GM18502 (cell line): ENCODE measurements at regions not wholly inside any gene's neighbourhood (a gene's known extent, or its start where the extent isn't known, plus 50 kb on each side); places are given as distances from the start of the nearest gene placed in this dataset.

Experiments
- ATAC-seq: cut with Tn5 transposase; IDR thresholded peaks from one replicate; pipeline ENCODE4 v1.9.1; 2021; ENCODE audit warnings: mild to moderate bottlenecking; ENCODE audit not compliant: unreplicated experiment, poor library complexity

DNA sequence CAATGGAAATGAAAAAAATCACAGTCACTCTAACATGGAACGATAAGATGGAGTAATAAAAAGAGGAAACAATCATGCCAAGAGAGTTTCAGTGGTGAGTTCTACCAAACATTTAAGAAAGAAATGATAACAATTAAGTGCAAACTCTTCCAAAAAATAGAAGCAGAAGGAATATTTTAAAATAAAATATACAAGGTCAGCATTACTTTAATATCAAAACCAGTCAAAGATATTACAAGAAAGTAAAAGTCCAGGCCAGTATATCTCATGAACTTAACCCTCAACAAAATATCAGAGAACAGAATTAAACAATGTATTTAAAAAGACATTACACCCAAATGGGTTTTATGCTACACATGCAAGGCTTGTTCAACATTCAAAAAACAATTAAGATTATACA, 829.4 kb downstream of the TRIB2 start:
- ATAC-seq, result no peak

DNA sequence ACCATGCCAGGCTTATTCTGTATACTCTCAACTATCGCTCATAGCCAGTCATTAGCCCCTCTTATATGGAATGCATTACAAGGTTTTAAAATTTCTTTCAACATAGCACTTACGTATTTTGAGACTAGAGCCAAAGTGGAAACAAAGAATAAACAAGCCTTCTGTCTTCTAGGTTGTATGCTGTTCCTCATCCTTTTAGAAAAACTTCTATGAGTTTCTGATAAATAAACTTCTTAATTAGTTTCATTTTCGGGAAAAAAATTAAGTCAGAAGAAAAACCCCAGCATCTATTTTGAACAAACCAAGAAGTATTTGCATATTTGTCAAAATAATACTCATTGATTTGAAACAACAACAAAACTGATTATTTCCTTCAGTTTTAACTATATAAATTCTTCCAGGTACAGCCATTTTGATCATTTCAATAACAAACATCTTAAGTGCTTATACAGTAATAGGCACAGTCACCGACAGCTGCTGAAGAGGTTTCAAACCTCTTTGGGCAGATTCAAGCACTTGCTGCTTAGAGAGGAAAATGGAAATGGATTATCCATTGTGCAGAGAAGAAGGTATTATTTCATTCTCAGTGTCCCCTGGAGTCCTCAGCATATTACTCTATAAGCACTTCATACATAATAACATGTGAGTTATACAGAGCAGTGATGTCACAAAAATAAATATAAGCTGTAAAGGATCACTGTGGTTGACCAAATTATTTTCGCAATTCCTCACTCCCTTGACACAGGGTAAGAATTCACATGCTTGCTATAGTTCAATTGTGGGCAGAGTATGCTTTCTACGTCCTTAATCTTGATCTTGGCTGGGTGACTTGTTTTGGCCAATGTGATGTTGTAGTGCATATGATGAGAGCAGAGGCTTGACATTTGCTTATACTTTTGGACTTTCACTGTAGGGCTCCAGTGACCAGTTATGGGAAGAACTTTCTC, 833.8 kb downstream of the TRIB2 start:
- ATAC-seq, result no peak

DNA sequence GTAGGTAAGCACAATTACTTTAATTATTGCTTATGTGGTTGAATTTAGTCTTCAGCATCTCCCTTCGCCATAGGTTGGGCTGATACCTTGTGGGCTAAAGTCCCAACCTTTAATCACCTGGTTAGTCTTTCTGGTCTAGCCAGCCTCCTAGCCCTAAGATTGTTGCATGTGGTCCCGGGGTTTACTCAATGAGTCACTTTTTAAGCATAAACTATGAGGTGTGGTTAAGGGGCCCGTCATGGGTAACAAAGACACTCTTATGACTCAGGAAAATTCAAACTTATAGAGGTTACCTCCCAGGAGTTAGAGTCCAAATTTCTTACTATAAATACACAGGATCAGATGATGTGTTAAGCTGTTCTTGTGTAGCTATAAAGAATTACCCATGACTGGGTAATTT, 841.6 kb downstream of the TRIB2 start:
- ATAC-seq, result peak; percentile 76

DNA sequence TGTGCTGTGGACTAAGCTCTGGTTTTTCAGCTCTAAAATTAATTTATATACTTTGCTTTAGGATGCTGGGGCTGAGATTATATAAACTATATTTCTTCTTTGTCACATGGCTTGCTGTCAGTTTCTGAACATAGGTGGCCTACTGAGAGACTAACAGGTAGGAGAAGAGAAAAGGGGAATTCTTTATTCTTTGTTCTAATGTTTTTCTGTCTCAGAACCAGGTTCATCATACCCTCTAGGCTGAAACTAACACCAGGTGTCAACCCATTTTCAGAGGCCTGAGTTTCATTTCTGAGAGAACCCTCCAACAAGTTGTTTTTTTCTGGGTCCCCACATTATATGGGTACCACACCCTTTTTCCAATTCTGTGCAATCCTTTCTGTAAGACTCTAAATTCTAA, 843.6 kb downstream of the TRIB2 start:
- ATAC-seq, result peak; percentile 79

DNA sequence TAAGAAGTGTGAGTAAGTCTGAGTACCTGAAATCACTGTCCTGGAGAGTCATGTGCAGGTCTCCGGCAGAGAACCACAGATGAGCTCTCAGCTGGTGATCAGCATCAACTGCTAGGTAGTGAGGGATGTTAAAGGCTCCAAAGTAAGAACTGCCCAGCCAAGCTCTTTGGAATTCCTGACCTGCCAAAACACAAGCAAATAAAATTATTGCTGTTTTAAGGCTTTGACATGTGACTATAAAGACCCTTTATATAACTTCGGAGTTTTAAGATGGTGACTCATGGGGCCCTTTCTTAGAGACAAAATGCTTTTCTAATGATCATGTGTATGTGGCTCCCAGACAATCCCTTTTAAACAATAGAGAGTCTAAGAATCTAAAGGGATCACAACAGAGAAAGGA, 855.7 kb downstream of the TRIB2 start:
- no peak for ATAC-seq

DNA sequence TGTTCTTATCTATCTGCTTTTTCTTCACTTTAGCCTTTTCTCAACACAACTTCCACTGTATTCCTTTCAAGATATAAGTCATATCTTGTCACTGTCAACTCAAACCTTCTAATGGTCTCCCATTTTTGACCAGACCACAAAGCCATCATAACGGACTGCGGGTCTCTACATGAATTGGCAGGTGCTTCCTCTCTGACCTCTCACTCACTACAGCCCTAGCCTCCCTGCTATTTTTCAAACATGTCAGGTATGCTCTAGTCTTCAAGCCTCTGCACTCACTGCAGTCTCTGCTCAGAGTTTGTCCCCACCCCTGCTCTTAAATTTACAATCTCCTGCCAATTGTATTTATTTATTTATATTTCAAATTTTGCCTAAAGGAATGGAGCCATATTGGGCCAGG, 858.1 kb downstream of the TRIB2 start:
- no peak for ATAC-seq

DNA sequence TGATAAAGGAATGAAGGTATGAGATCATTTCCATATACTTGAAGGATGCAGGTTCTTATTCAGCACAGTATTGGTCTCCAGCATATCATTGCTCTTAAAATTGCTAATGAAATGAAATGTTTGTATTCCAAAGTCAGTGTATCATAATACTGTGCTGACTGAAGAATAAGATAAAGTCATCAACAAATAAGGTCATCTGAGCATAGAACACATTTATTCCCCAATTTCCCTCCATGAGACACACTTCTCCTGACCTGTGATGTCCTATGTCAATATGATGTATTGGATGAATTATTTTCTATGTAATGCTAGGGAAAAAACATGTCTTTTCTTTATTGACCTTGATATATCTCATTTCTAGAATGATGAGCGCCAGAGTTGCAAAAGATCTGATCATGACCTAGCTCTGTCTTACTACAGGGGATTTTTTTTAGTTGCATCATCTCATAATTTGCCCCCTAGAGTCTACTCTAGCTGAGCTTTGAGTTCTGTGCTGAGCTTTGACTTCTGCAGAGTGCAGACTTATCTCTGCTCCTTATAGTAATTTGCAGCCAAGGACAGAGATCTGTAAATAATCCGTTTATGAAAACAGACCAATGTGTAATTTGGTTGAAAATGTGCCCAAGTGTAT, 859.8 kb downstream of the TRIB2 start:
- no peak for ATAC-seq

DNA sequence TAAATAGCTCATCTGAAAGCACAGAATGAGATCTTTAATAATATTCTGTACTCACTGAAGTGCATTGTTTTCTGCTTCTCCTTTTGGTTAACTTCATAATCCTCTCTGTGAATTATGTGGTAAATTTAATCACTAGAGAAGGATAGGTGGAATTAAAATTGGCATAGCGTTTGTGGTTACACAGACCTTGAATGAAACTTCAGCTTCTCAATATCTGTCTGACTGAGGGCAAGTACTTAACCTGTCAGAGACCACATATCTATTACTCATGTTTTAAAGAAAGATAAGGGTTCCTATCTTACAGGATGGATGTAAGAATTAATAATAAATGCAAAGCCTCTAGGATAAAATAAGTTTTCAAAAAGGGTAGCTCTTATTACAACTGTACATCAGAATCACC, 861.8 kb downstream of the TRIB2 start:
- ATAC-seq, result no peak

DNA sequence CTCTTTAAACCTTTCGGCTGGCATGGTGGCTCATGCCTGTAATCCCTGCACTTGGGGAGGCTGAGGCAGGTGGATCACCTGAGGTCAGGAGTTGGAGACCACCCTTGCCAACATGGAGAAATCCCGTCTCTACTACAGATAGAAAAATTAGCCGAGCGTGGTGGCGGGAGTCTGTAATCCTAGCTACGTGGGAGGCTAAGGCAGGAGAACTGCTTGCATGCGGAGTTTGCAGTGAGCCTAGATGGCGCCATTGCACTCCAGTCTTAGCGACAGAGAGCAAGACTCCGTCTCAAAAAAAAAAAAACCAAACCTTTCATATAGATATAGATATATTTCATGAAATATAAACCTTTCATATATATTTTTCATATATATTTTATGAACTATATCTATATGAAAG, 864.7 kb downstream of the TRIB2 start:
- no peak for ATAC-seq

DNA sequence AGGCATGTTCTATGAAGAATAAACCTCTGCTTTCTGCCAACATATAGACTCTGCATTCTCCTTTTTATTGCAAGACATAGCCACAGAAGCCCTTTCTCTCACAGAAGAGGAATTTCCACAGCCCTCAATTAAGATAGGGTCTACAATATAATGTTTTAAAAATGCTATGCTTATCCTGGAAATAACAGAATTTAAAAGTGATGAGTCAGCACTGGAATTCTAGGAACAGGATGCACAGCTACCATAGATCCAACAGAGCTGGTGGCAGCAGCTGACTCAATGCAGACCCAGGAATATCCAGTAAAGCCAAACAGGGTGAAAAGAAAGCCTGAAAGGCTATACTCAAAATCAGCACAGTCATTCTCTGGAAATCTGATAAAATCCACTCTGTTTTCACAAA, 866.9 kb downstream of the TRIB2 start:
- no peak for ATAC-seq

DNA sequence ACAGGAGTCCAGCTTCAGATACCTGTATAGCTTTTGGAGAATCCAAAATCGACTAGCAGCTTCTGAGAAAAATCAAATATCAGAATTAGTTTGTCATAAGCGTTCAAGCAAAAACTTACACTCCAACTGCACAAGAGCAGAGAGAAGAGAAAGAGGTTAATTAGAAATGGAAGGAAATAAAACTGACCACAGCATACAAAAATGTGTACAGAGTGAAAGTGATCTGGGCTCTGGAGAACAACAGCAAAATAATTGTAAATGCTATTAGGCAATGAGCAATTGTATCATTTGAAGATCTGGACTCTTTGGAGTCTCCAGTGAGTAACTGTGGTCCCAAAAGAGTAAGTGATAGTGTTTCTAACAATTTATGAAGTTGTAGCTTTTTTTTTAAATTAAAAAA, 867.3 kb downstream of the TRIB2 start:
- ATAC-seq, result no peak

DNA sequence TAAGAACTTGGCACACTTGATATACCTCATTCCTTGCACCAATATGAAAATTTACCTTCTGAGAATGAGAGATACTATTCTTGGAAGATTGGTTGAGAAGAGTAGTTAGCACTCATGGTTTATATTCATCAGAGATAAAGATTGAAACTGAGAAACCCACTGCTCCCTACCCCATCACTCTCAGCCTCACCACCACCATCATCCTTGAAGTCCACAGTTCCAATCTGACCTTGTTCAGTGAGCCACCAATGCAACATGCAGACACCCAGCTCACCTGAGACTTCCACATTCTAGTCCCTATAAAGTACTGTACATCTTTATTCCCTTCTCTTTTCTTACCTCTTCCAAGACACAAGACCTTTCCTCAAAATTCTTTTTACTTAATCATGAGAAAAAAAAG, 869.0 kb downstream of the TRIB2 start:
- ATAC-seq, result no peak

DNA sequence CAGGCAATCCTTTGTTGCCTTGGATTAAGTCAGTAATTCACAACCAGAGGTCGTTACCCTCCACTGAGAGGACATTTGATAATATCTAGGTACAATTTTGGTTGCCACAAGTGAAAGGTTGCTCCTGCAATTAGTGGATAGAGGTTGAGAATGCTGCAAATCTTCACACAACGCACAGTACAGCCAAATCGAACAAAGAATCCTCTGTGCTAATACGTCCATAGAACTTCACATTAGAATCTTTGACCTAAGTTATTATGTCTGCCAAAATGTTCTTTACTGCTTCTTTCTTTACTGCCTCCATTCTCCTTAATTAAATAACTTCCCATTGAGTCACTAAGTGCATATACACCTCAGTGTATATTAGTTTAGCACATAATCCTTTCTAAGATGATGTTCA, 879.5 kb downstream of the TRIB2 start:
- ATAC-seq, result no peak

DNA sequence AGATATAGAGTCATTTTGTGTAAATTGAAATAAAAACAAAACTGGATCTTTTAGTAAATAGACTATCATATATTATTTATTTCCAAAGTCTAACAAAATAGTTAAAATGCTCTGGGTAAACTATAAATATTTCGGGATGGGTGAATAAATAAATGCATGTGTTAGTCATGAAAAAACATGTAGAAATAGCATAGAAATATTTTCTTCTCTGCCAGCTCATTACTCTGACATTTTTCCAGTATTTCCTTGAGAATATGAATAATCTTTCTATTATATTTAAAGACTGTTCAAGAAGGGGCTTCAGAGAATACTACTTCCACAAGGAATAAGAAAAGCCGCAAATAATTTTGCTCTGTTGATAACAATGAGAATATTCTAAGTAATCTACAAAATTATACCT, 880.4 kb downstream of the TRIB2 start:
- no peak for ATAC-seq

DNA sequence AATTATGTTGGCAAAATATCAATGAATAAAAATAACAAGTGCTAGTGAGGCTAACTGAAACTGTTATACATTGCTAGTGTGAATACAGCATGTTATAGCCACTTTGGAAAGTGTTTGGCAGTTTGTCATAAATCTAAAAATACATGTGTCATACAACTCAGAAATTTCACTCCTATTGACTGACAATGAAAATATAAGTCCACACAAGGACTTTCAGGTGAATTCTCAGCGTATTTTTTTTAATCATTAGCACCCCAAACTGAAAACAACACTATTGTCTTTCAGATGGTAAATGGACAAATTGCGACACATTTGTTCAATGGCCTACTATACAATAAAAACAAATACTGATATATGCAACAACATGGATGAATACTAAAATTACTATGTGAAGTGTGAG, 884.8 kb downstream of the TRIB2 start:
- ATAC-seq, result no peak

DNA sequence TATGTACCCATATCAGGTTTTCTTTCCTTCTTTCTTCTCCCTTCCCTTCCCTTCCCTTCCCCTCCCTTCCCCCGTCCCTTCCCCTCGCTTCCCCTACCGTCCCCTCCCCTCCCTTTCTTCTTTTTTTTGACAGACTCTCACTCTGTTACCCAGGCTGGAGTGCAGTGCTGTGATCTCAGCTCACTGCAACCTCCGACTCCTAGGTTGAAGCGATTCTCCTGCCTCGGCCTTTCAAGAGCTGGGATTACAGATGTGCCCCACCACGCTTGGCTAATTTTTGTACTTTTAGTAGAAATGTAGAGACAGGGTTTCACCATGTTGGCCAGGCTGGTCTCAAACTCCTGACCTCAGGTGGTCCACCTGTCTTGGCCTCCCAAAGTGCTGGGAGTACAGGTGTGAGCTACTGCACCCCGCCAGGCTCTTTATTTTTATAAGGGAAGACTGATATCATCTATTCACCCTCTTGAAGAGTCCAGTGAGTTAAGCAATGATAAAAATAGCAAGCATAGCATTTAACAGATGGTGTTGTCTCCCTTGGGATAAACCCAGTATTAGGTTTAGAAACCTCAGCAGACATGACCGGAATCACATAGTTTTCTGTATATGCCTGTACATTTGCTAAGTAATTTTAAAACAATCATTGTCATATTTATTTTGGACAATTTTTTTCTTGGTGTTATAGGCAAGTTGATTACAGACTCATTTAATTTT, 888.4 kb downstream of the TRIB2 start:
- no peak for ATAC-seq

DNA sequence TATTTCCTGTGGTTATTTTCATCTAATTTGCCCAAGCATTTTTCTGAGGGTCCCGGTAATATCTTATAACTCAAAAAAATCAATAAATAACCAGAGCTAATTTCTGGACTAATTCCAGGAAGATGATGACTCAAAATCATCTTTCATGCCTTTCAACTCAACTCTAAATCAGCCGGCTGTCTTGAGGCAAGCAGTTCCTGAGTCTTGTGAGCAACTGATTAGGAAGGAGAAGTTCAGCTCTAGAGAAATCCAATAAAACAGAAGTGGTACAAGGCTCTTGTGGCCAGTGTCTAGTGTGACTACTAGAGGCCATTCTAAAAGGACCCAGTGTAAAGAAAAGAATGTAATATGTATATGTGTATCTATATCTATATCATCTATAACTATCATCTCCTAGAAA, 890.4 kb downstream of the TRIB2 start:
- peak; percentile 56 for ATAC-seq

DNA sequence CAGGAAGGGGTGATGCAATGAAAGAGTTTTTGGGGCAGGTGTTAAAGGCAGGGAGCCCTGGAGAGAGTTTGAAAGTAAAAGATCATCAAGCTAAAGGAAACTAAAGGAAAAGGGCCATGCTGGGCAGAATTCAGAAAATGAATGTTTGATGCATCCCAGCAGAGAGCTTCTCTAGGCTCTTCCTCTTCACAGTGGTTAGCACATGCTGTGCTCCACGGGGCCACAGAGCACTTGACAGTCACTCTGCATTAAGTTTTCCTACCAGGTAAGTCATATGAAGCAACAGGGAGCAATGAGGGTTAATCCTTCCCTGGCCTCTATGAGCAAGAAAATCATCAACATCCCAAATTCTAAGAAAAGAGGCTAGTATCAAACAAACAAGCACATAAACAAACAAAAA, 895.2 kb downstream of the TRIB2 start:
- no peak for ATAC-seq

DNA sequence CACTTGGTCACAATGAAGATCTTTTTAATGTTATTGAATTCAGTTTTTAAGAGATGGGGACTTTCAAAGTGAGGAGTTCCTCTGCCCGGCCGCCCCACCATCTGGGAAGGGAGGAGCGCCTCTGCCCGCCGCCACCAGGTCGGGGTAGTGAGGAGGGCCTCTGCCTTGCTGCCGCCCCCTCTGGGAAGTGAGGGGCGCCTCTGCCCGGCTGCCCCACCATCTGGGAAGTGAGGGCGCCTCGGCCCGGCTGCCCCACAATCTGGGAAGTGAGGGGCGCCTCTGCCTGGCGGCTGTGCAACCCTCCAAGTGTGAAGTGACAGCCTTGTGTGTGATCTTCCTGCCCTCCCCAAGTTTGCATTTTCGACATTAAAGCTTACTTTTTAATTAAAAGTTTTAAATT, 899.3 kb downstream of the TRIB2 start:
- no peak for ATAC-seq

DNA sequence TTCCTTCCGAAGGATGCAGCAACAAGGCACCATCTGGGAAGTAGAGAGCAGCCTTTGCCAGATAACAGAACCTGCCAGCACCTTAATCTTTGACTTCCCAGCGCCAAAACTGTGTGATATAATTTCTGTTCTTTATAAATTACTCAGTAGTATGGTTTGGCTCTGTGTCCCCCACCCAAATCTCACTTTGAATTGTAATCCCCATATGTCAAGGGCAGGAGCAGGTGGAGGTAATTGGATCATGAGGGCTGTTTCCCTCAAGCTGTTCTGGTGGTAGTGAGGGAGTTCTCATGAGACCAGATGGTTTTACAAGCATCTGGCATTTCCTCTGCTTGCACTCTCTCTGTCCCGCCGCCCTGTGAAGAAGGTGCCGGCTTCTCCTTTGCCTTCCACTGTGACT, 899.9 kb downstream of the TRIB2 start:
- ATAC-seq, result no peak

DNA sequence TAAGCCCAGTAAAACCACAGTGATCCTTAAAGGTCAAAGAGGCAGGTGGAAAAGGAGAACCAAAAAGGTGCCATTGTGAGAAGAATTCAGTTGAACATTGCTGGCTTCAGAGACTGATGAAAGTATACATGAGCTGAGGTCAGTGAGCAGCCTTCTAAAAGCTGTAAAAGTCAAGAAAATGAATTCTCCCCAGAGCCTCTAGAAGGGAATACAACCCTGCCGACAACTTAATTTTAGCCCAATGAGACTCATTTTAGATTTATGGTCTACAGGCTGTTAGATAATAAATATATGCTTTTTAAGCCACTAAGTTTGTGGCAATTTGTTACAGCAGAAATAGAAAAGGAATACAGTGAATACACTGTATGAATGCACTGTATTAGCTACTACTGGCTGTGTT, 911.4 kb downstream of the TRIB2 start:
- no peak for ATAC-seq
